HEK293T (cell line): ENCODE measurements at regions not wholly inside any gene's neighbourhood (a gene's known extent, or its start where the extent isn't known, plus 50 kb on each side); places are given as distances from the start of the nearest gene placed in this dataset.

Experiments used
- CTCF ChIA-PET: fragments of 350-600 bp; formaldehyde crosslinking; extraction: SDS; loops from one replicate; lab custom pipeline; 2021; ENCODE audit warnings: antibody characterized with exemption, inconsistent platforms; lab: Yijun Ruan, JAX
- POLR2A ChIA-PET: fragments of 350-600 bp; formaldehyde crosslinking; extraction: SDS; loops from one replicate; lab custom pipeline; 2020; ENCODE audit warnings: antibody characterized with exemption, inconsistent platforms; lab: Yijun Ruan, JAX
- DNase-seq: peaks from one replicate; pipeline ENCODE4 v3.0.0; 2012; ENCODE audit warnings: mixed read lengths; ENCODE audit errors: extremely low spot score
- ARNT ChIP-seq: fragments of 450-650 bp; IDR thresholded peaks from 2 replicates; pipeline ENCODE4 v1.6.1; 2017; ENCODE audit warnings: mild to moderate bottlenecking
- BHLHE40 ChIP-seq: fragments of 450-650 bp; IDR thresholded peaks from 2 replicates; pipeline ENCODE4 v1.6.1; 2016; ENCODE audit warnings: mild to moderate bottlenecking, moderate library complexity, borderline replicate concordance
- CTBP1 ChIP-seq: fragments of 450-650 bp; IDR thresholded peaks from 2 replicates; pipeline ENCODE4 v1.6.1; 2016; ENCODE audit warnings: borderline replicate concordance
- ELF4 ChIP-seq: fragments of 450-650 bp; IDR thresholded peaks from 2 replicates; pipeline ENCODE4 v1.6.1; 2017; ENCODE audit warnings: antibody characterized with exemption
- FOXA1 ChIP-seq: fragments of 450-650 bp; IDR thresholded peaks from 2 replicates; pipeline ENCODE4 v1.6.1; 2016; ENCODE audit warnings: mild to moderate bottlenecking
- FOXK2 ChIP-seq: fragments of 450-650 bp; IDR thresholded peaks from 2 replicates; pipeline ENCODE4 v1.6.1; 2016; ENCODE audit warnings: mild to moderate bottlenecking
- FOXM1 ChIP-seq: fragments of 450-650 bp; IDR thresholded peaks from 2 replicates; pipeline ENCODE4 v1.6.1; 2017; ENCODE audit warnings: mild to moderate bottlenecking, borderline replicate concordance
- HDGF ChIP-seq: fragments of 450-650 bp; IDR thresholded peaks from 2 replicates; pipeline ENCODE4 v1.6.1; 2017; ENCODE audit warnings: antibody characterized with exemption, borderline replicate concordance
- L3MBTL2 ChIP-seq: fragments of 450-650 bp; conservative IDR thresholded peaks from 2 replicates; pipeline ENCODE4 v1.6.1; 2016; ENCODE audit warnings: mild to moderate bottlenecking
- LEF1 ChIP-seq: fragments of 450-650 bp; IDR thresholded peaks from 2 replicates; pipeline ENCODE4 v1.6.1; 2017; ENCODE audit warnings: mild to moderate bottlenecking, borderline replicate concordance
- NFRKB ChIP-seq: fragments of 450-650 bp; IDR thresholded peaks from 2 replicates; pipeline ENCODE4 v1.6.1; 2016; ENCODE audit warnings: mild to moderate bottlenecking, moderate library complexity
- SP1 ChIP-seq: fragments of 450-650 bp; IDR thresholded peaks from 2 replicates; pipeline ENCODE4 v1.6.1; 2017
- SUZ12 ChIP-seq: fragments of 450-650 bp; IDR thresholded peaks from 2 replicates; pipeline ENCODE4 v1.6.1; 2016; ENCODE audit warnings: mild to moderate bottlenecking
- TARDBP ChIP-seq: fragments of 450-650 bp; IDR thresholded peaks from 2 replicates; pipeline ENCODE4 v1.6.1; 2016
- ZNF384 ChIP-seq: fragments of 450-650 bp; IDR thresholded peaks from 2 replicates; pipeline ENCODE4 v1.6.1; 2016
- TF ChIP-seq, protein P1 (sequence below): fragments of 450-650 bp; IDR thresholded peaks from 2 replicates; pipeline ENCODE4 v1.6.1; 2016

DNA sequence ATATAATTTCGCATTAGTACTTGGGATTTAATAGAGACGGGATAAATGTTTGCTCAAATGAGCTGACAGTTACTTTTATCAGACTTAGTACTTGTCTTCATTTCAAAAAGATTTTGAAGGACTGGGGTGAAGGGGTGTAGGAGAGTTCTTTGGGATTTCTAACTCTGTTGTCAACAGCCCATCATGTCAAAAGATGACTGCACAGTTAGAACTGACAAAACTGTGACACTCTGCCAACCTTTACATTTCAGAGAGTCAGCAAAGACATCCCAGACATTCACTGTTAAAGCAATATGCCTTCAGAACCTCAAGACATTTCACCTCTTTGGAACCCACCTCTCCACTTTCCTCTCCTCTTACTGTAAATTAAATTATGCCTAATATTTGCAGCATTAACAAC lies 285.4 kb upstream of the SPHKAP start:
- ChIA-PET POLR2A (no interaction called here), CTCF (no interaction called here)
- TF ChIP-seq SUZ12 (no peak), BHLHE40 (no peak), ELF4 (no peak), CTBP1 (no peak), HDGF (no peak), ARNT (no peak), SP1 (no peak), NFRKB (no peak), FOXM1 (no peak)
- no peak for DNase-seq

DNA sequence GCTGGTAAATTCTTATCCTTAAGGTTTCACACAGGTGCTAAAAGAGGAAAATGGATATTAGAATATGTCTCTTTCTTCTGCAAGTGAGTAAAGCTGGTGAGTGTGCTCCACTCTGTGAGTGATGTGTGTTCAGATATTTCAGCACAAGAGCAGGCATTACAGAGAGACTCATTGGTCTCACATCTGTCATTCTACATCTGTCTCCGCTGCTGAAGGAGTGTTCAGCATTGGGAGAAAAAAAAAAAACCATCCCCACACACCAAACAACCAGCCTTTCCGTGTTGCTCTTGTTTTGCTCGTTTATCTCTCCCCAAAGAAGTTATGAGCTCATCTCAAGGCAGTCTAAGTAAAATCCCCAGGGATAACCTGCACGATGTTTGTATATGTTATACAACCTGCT lies 283.9 kb upstream of the SPHKAP start:
- CTCF ChIA-PET, result no interaction called here
- DNase-seq, result no peak
- TF ChIP-seq, protein P1, sequence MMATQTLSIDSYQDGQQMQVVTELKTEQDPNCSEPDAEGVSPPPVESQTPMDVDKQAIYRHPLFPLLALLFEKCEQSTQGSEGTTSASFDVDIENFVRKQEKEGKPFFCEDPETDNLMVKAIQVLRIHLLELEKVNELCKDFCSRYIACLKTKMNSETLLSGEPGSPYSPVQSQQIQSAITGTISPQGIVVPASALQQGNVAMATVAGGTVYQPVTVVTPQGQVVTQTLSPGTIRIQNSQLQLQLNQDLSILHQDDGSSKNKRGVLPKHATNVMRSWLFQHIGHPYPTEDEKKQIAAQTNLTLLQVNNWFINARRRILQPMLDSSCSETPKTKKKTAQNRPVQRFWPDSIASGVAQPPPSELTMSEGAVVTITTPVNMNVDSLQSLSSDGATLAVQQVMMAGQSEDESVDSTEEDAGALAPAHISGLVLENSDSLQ, result no peak
- TF ChIP-seq FOXK2 (no peak), HDGF (no peak), NFRKB (no peak), CTBP1 (no peak), SP1 (no peak)
- POLR2A ChIA-PET, result no interaction called here

DNA sequence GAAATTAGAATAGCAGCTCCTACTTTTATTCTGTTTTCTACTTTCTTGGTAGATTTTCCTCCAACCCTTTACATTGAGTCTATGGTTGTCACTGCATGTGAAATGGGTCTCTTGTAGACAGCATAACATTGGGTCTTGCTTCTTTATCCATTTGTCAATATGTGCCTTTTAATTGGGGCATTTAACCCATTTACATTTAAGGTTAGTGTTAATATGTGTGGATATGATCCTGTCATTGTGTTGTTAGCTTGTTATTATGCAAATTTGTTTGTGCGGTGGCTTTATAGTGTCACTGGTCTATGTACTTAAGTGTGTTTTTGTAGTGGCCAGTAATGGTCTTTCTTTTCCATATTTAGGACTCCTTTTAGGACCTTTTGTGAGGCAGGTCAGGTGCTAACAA lies 276.9 kb upstream of the SPHKAP start:
- DNase-seq, result no peak
- ChIA-PET POLR2A (no interaction called here), CTCF (no interaction called here)
- TF ChIP-seq LEF1 (no peak), SUZ12 (no peak), FOXA1 (no peak), BHLHE40 (no peak), NFRKB (no peak), L3MBTL2 (no peak), ARNT (no peak), SP1 (no peak), CTBP1 (no peak), TARDBP (no peak), FOXK2 (no peak), HDGF (no peak), FOXM1 (no peak), ELF4 (no peak), ZNF384 (no peak)
- TF ChIP-seq, protein P1, result no peak

DNA sequence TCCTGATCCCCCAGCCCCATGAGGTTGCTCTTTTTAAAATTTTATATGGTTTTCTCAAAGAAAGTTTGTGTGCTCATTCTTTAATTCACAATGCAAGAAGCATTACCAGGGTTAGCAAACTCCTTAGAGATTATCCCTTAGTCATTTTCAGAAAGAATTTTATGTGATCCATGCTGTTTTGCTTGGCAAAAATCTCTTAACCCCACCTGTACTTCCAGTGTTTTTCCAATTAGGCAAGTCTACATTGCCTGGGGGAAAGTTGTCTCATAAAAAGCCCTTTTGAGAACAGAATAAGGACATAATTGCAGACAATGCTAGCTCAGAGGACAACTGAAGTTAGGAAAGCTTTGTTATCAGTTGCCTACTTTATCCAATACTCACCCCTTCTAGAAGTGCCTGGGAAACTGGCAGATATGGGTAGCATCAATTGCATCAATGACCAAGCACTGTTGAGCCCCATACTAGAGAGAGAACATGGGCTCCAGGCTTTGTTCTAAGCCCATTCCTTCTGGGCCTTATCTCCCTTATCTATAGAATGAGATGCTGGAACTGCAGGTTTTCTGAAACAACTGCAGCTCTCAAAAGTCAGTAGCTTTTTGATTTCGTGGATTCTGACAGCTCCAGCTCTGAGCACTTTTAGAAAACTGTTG lies 265.9 kb upstream of the SPHKAP start:
- DNase-seq, result no peak
- TF ChIP-seq TARDBP (no peak), ZNF384 (no peak), SP1 (no peak), BHLHE40 (no peak), FOXK2 (no peak), HDGF (no peak), NFRKB (no peak)
- TF ChIP-seq, protein P1, result no peak
- POLR2A ChIA-PET, result no interaction called here
- CTCF ChIA-PET, result no interaction called here

DNA sequence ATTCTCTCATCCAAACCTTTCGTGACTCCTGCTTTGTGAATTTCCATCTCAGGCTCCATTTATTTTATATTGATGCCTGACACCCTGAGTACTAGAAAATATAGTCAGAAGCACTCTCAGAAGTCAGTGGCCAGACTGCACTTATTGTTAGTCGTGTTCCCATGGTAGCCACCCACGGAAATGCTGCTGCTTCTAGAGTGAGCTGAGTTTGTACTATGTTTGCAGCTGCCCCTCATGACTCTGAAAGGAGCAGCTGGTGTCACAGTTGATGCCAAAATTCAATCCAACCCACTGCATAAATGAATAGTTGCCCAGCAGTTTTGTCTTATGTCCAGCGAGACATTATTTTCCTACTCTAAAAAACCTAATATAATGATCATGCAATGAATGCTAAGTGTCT lies 265.2 kb upstream of the SPHKAP start:
- no peak for TF ChIP-seq BHLHE40
- TF ChIP-seq HDGF, result no peak
- TF ChIP-seq, protein P1, result no peak
- no peak for TF ChIP-seq FOXA1
- TF ChIP-seq LEF1, result no peak
- TF ChIP-seq SUZ12, result no peak
- no peak for TF ChIP-seq CTBP1
- TF ChIP-seq ELF4, result no peak
- no peak for TF ChIP-seq ARNT
- no peak for TF ChIP-seq FOXK2
- no peak for TF ChIP-seq L3MBTL2
- TF ChIP-seq NFRKB, result no peak
- TF ChIP-seq TARDBP, result no peak
- TF ChIP-seq FOXM1, result no peak
- ChIA-PET POLR2A (no interaction called here), CTCF (no interaction called here)
- DNase-seq, result no peak

DNA sequence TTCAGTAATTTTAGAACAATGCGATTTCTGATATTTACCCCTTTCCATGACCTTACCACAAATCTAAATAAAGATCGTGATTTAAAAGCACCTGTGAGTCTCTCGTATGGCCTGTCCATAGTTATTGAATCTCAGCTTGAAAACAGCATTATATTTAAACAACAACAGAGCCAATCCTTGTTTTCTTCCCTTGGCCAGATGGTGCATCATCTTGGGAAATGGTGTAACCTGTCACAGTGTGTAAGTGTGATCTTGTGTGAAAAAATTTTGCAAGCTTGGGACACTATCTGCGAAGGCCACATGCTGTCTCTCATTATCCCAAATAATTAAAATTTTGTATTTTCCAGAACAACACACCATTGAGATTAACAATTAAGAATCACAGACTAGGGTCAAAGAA lies 262.7 kb upstream of the SPHKAP start:
- POLR2A ChIA-PET, result no interaction called here
- TF ChIP-seq LEF1 (no peak), FOXM1 (no peak), CTBP1 (no peak), FOXK2 (no peak), ELF4 (no peak)
- no peak for DNase-seq
- CTCF ChIA-PET, result no interaction called here
